GM19467 (cell line): ENCODE measurements at regions not wholly inside any gene's neighbourhood (a gene's known extent, or its start where the extent isn't known, plus 50 kb on each side); places are given as distances from the start of the nearest gene placed in this dataset.
"Not testable (repeated sequence)": the region's sequence is repeated elsewhere in the genome, so short reads cannot be mapped to it uniquely, and the experiment has no call there.

Experiments used
- ATAC-seq: cut with Tn5 transposase; IDR thresholded peaks from one replicate; pipeline ENCODE4 v1.9.1; 2021; ENCODE audit warnings: mild to moderate bottlenecking, moderate library complexity; ENCODE audit not compliant: unreplicated experiment

DNA sequence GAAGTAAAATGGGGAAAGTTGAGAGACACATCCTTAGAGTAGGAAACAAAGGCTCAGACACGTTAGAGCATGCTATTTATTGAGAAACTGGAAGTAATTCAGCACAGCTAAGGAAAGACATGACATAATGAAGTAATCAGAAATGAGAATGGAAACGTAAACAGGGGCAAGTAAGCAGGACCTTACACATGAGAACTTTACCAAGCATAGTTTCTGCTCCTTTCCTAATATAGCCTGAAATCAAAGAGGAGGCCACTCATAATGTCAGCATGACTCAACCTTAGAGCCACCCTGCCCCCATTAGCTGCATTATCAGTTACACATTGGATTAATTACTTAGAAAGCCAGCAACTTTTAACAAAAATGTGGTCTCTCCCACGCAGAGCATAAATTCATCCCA, 558.3 kb upstream of the GRIA3 start:
- no peak for ATAC-seq

- no peak for ATAC-seq
Measured at GRCh38 chrX:122626871-122627270, 557.2 kb upstream of the GRIA3 start.

- ATAC-seq, result no peak
Measured at GRCh38 chrX:122641136-122641535, 542.9 kb upstream of the GRIA3 start.

GRCh38 chrX:122641826-122642225, 542.3 kb upstream of the GRIA3 start:
- ATAC-seq, result no peak

DNA sequence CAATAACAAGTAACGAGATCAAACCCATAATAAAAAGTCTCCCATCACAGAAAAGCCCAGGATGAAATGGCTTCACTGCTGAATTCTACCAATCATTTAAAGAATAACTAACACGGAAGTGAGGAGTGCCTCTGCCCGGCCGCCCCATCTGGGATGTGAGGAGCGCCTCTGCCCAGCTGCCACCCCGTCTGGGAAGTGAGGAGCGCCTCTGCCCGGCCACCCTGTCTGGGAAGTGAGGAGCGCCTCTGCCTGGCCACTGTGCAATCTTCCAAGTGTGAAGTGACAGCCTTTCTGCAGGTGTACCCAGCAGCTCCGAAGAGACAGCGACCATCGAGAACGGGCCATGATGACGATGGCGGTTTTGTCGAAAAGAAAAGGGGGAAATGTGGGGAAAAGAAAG, 528.8 kb upstream of the GRIA3 start:
- not testable (repeated sequence) for ATAC-seq

DNA sequence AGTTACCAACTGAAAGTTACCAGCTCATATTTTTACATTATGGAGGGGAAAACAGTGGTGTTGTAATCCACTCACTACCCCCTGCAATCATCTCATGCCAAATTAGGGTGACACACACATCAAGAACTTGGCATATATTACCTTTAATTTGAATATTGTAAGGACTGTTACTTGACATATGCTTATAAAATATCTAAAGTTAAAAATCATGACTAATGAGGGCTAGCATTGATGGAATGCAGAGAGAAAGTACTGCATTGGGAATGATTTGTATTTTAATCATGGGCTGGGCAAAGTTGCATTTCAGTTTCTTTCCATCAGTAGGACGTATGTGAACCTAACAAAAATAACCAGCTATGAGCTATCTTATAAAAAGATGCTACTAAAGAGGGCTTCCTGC, 517.5 kb upstream of the GRIA3 start:
- ATAC-seq, result no peak

GRCh38 chrX:122667667-122668066, 516.4 kb upstream of the GRIA3 start:
- no peak for ATAC-seq

DNA sequence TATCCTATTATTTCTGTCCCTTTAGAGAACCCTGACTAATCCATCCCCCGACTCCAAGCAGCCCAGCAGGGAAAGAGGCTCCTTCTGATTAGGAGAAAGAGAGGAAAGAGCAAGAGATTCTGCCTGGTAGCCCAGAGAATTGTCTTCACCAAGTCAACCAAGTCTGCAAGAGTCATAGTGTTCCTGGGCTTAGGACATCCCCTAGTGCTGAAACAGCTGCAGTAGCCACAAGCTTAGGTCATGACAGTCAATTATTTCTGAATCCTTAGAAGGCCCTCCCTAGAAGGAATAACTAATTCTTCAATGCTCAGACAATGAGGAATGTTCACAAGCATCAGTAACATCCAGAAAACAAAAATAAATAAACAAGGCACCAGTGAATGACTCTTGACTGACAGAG, 480.3 kb upstream of the GRIA3 start:
- ATAC-seq, result no peak

GRCh38 chrX:122739770-122740169, 444.3 kb upstream of the GRIA3 start:
- no peak for ATAC-seq

DNA sequence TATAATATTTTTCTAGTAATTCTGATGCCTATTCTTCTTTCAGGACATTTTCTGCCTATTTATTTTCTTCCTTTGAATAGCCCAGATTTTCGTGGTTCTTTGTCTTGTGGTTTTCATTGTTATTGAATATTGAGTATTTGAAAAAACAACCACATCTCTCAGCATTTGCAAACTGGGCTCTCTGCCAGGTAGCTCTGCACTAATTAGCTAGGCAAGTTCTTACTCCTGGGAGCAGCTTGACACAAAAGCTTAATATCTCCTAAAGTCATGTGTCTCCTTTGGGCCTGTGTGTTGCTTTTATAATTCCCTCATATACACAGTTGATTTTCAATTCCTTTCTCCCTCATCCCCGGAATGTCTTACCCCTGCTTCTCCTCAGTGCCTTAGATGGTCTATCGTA, 413.5 kb upstream of the GRIA3 start:
- ATAC-seq, result no peak

DNA sequence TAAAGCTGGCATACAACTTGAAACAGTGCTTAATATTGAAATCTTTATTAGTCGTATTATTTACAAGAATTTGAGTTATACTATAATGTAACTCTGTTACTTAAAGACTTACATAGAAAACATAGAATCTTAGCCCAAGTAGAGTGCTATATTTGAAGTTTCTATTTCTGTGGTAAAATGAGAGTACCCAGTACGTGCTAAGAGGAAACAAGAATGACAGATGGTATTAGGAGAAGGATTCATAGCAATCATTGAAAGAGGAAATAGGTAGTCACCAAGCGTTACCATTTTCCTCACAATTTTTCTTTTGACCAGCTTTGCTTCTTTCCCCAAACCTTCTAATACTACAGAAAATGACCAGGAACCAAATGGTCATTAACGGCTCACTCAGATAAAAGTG, 412.1 kb upstream of the GRIA3 start:
- ATAC-seq, result no peak

- ATAC-seq, result no peak
Measured at GRCh38 chrX:122777766-122778165, 406.3 kb upstream of the GRIA3 start.

DNA sequence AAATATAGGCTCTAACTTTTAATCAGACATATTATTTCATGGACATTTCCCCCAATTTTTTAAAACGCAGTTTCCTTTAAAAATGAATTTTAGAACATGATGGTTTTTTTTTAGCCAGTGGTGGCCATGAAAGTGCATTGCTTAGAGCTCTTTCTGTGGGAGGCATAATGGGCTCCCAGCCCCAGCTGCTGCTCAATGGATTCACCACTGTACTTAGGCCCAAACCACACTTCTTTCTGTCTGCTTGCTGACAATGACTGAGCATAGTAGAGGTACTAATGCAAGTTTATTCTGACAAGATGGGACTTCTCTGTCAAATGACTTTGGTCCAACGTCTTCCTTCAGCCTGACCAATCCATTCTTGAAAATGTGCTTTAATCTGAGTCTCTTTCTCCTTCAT, 400.2 kb upstream of the GRIA3 start:
- ATAC-seq, result no peak

- ATAC-seq, result no peak
Measured at GRCh38 chrX:122787231-122787630, 396.8 kb upstream of the GRIA3 start.

DNA sequence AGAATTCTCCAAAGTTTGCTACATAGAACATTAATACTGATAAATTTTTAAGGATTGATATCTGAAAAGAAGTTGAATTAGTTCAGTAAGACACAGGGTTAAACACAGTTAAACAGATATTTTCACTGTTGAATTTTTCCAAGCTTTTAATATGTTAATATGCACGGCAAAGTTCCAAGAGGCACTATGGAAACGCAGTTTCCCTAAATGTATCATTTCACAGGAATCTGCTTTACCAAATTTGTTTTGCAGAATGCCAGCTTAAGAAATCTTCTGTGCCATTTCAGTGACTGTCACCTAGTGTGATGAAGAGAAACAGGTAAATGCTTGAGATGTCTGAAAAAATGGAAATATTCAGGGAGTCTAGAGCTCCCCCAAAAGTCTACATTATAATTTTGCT, 395.9 kb upstream of the GRIA3 start:
- no peak for ATAC-seq

GRCh38 chrX:122790376-122791095, 393.5 kb upstream of the GRIA3 start:
- no peak for ATAC-seq

- ATAC-seq, result no peak
Measured at GRCh38 chrX:122813876-122814275, 370.2 kb upstream of the GRIA3 start.

DNA sequence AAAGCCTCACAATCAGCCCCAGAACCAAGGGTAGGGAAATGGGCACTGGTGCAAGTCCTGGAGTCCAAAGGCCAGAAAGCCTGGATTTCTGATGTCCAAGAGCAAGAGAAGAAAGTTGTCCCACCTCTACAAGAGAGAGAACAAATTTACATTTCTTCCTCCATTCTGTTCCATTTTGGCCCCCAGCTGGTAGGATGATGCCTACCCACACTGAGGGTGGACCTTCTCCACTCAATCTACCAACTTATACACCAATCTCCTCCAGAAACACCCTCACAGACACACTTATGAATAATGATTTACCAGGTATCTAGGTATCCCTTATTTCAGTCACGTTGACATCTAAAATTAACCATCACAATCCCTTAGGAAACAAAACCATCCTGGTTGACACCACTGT, 367.8 kb upstream of the GRIA3 start:
- no peak for ATAC-seq

DNA sequence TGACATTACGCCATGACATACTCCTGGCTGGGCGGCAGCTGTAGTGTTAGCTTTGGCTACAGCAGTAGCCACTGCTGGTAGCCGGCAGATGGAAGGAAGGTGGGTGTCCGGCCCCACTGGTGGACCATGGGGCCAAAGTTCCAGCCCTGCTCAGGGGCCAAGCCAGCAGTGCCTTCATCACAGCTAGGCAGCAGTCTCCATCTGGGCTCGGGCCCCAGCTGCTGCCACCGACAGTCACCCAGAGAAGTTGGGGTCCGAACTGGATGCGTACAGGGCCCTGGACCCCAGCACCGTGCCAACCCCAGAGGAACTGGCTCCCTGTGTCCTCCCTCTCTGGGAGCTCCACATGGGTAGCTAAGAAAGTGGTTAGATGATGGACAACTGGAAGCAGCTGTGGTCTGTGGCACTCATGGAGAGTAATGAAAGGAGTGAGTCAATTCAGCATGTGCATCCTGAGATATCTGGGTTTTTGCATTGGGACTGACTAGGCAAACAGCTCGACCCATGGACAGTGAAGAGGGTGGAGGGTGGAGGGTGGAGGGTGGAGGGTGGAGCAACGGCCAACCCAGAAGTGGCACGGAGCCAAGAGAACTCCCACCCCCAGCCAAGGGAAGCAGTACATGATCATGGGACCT, 366.6 kb upstream of the GRIA3 start:
- no peak for ATAC-seq

- ATAC-seq, result no peak
Measured at GRCh38 chrX:122818068-122818467, 366.0 kb upstream of the GRIA3 start.

DNA sequence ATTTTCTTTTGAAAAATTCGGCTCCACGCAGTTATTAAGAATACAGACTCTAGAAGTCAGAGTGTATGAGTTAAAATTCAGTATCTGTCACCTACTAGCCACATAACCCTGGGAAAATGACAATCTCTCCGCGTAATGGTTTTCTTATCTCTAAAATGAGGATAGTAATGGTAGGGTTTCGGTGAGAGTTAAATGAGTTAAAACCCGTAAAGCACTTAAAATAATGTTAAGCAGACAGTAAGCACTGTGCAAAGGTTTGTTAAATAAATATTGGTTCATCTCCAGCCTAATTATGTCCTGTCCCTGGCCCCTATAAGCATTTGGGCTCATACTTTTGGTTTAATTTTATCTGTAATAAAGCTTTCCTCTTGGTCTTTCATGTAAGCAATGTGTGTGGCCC, 350.8 kb upstream of the GRIA3 start:
- no peak for ATAC-seq

GRCh38 chrX:122835886-122836285, 348.2 kb upstream of the GRIA3 start:
- ATAC-seq, result no peak

- ATAC-seq, result no peak
Measured at GRCh38 chrX:122850326-122850725, 333.8 kb upstream of the GRIA3 start.
